GM21619 (cell line): ENCODE measurements at regions not wholly inside any gene's neighbourhood (a gene's known extent, or its start where the extent isn't known, plus 50 kb on each side); places are given as distances from the start of the nearest gene placed in this dataset.

ENCODE experiments used
- ATAC-seq: cut with Tn5 transposase; IDR thresholded peaks from one replicate; pipeline ENCODE4 v1.9.1; 2021; ENCODE audit not compliant: unreplicated experiment

- ATAC-seq: no peak
These were observed 147.4 kb upstream of the GPR26 start for GRCh38 chr10:123518765-123519164.

- no peak for ATAC-seq
These were observed 146.3 kb upstream of the GPR26 start for GRCh38 chr10:123519861-123520260.

GRCh38 chr10:123521076-123521475 is 145.1 kb upstream of the GPR26 start:
- ATAC-seq: no peak

- ATAC-seq: no peak
These were observed 144.6 kb upstream of the GPR26 start for GRCh38 chr10:123521556-123521955.

- peak; percentile 53 for ATAC-seq
These were observed 143.3 kb upstream of the GPR26 start for GRCh38 chr10:123522702-123523312.

GRCh38 chr10:123523833-123524232 is 142.3 kb upstream of the GPR26 start:
- ATAC-seq: no peak

GRCh38 chr10:123526356-123527064 is 139.6 kb upstream of the GPR26 start:
- no peak for ATAC-seq

GRCh38 chr10:123527151-123527550 is 139.0 kb upstream of the GPR26 start:
- ATAC-seq: no peak

- ATAC-seq: no peak
These were observed 136.9 kb upstream of the GPR26 start for GRCh38 chr10:123529146-123529760.

- no peak for ATAC-seq
These were observed 135.8 kb upstream of the GPR26 start for GRCh38 chr10:123530166-123530870.

GRCh38 chr10:123535386-123535785 is 130.8 kb upstream of the GPR26 start:
- ATAC-seq: no peak

- no peak for ATAC-seq
These were observed 129.8 kb upstream of the GPR26 start for GRCh38 chr10:123536176-123536845.

GRCh38 chr10:123537188-123537961 is 128.8 kb upstream of the GPR26 start:
- no peak for ATAC-seq

GRCh38 chr10:123538401-123539320 is 127.5 kb upstream of the GPR26 start:
- ATAC-seq: no peak

GRCh38 chr10:123544986-123545385 is 121.2 kb upstream of the GPR26 start:
- ATAC-seq: no peak

GRCh38 chr10:123548770-123549169 is 117.4 kb upstream of the GPR26 start:
- no peak for ATAC-seq

- ATAC-seq: no peak
These were observed 116.2 kb upstream of the GPR26 start for GRCh38 chr10:123549761-123550454.

GRCh38 chr10:123550675-123551096 is 115.5 kb upstream of the GPR26 start:
- ATAC-seq: no peak

- ATAC-seq: no peak
These were observed 114.9 kb upstream of the GPR26 start for GRCh38 chr10:123551259-123551658.
